NOMO-1 treated with DMSO at 0.1 percent for 48 hours (cell line): ENCODE measurements at regions not wholly inside any gene's neighbourhood (a gene's known extent, or its start where the extent isn't known, plus 50 kb on each side); places are given as distances from the start of the nearest gene placed in this dataset.

ENCODE experiments used
- DNase-seq: peaks from one replicate; lab custom pipeline; 2025; ENCODE audit not compliant: unreplicated experiment; lab: John Stamatoyannopoulos, UW

GRCh38 chr3:154976072-154976983 is 103.8 kb upstream of the MME start:
- DNase-seq = no peak

GRCh38 chr3:154973851-154974250 is 106.3 kb upstream of the MME start:
- no peak for DNase-seq

- no peak for DNase-seq
Measured at GRCh38 chr3:154972951-154973350, 107.2 kb upstream of the MME start.

- DNase-seq = peak; percentile 76
Measured at GRCh38 chr3:154971771-154972326, 108.3 kb upstream of the MME start.

GRCh38 chr3:154971341-154971740 is 108.8 kb upstream of the MME start:
- peak; percentile 34 for DNase-seq

- DNase-seq = peak; percentile 77
Measured at GRCh38 chr3:154970797-154971196, 109.3 kb upstream of the MME start.

- DNase-seq = no peak
Measured at GRCh38 chr3:154969366-154969765, 110.8 kb upstream of the MME start.

GRCh38 chr3:154967090-154967489 is 113.0 kb upstream of the MME start:
- DNase-seq = no peak

- DNase-seq = no peak
Measured at GRCh38 chr3:154956815-154957214, 123.3 kb upstream of the MME start.

GRCh38 chr3:154955907-154956533 is 124.1 kb upstream of the MME start:
- no peak for DNase-seq

GRCh38 chr3:154954757-154955156 is 125.4 kb upstream of the MME start:
- DNase-seq = peak; percentile 79

GRCh38 chr3:154953538-154953937 is 126.6 kb upstream of the MME start:
- no peak for DNase-seq

GRCh38 chr3:154952553-154952952 is 127.6 kb upstream of the MME start:
- DNase-seq = no peak

- no peak for DNase-seq
Measured at GRCh38 chr3:154943981-154944380, 136.1 kb upstream of the MME start.

- DNase-seq = no peak
Measured at GRCh38 chr3:154942827-154943226, 137.3 kb upstream of the MME start.

- no peak for DNase-seq
Measured at GRCh38 chr3:154936196-154936595, 143.9 kb upstream of the MME start.

GRCh38 chr3:154933581-154933980 is 146.5 kb upstream of the MME start:
- DNase-seq = no peak

GRCh38 chr3:154932633-154933032 is 147.5 kb upstream of the MME start:
- DNase-seq = no peak

- DNase-seq = no peak
Measured at GRCh38 chr3:154931484-154931883, 148.6 kb upstream of the MME start.

- DNase-seq = no peak
Measured at GRCh38 chr3:154926721-154927120, 153.4 kb upstream of the MME start.

- DNase-seq = no peak
Measured at GRCh38 chr3:154921351-154921750, 158.8 kb upstream of the MME start.

- no peak for DNase-seq
Measured at GRCh38 chr3:154919226-154919625, 160.9 kb upstream of the MME start.
